Bronchial epithelial cell (primary cell): ENCODE measurements at regions not wholly inside any gene's neighbourhood (a gene's known extent, or its start where the extent isn't known, plus 50 kb on each side); places are given as distances from the start of the nearest gene placed in this dataset.

ENCODE experiments used
- DNase-seq: peaks from one replicate; pipeline ENCODE4 v3.0.0-alpha.2; 2010; ENCODE audit warnings: low read depth
- FAIRE-seq: peaks from 2 replicates; lab custom pipeline; 2011; peaks lifted over from hg19 to GRCh38; lab: Jason Lieb, UNC
- H3K27me3 ChIP-seq: 2 replicates; pipeline ENCODE4 v1.5.1; 2011; ENCODE audit warnings: low read length; ENCODE audit not compliant: control insufficient read depth, insufficient read depth
- H3K36me3 ChIP-seq: 2 replicates; pipeline ENCODE4 v1.5.1; 2011; ENCODE audit warnings: low read length; ENCODE audit not compliant: control insufficient read depth, insufficient read depth
- H3K4me3 ChIP-seq: 2 replicates; pipeline ENCODE4 v1.5.1; 2011; ENCODE audit warnings: mild to moderate bottlenecking, low read depth, low read length, control low read depth
- CTCF ChIP-seq: IDR thresholded peaks from 2 replicates; pipeline ENCODE4 v1.5.1; 2011; ENCODE audit warnings: mild to moderate bottlenecking, moderate library complexity, low read length, control low read depth, inconsistent platforms; ENCODE audit not compliant: insufficient read depth, severe bottlenecking

GRCh38 chr6:113082745-113083144, 735.6 kb downstream of the RFPL4B start:
- peak; percentile 36 for DNase-seq
- no peaks in the 10 kb centered on the region for H3K27me3 ChIP-seq
- H3K36me3 ChIP-seq: no peaks in the 10 kb centered on the region
- TF ChIP-seq CTCF: no peak
- FAIRE-seq: no peak
- H3K4me3 ChIP-seq: no peak overlapping the region

GRCh38 chr6:113083947-113084346, 736.8 kb downstream of the RFPL4B start:
- FAIRE-seq (no peak), DNase-seq (no peak)
- H3K4me3 ChIP-seq: no peak overlapping the region
- TF ChIP-seq CTCF: no peak
- no peaks in the 10 kb centered on the region for H3K27me3 ChIP-seq
- H3K36me3 ChIP-seq: no peaks in the 10 kb centered on the region

DNA sequence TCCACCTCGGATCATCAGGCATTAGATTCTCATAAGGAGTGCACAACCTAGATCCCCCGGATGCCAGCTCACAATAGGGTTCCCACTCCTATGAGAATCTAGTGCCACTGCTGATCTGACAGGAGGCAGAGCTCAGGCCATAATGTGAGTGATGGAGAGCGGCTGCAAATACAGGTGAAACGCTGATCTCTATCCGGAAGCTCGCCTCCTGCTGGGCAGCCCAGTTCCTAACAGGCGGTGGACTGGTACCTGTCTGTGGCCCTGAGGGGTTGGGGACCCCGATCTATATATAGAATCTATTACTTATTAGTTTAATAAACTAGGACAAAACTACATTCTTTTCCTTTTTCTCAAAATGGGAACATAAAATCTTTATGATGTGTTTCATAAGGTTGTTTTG, 741.9 kb downstream of the RFPL4B start:
- no peak for DNase-seq
- TF ChIP-seq CTCF: no peak
- FAIRE-seq: no peak
- Histone ChIP-seq H3K36me3 (no peaks in the 10 kb centered on the region), H3K4me3 (no peak overlapping the region), H3K27me3 (no peaks in the 10 kb centered on the region)

- FAIRE-seq (no peak), DNase-seq (no peak)
- H3K36me3 ChIP-seq: no peaks in the 10 kb centered on the region
- H3K27me3 ChIP-seq: no peaks in the 10 kb centered on the region
- no peak for TF ChIP-seq CTCF
- no peak overlapping the region for H3K4me3 ChIP-seq
Observed at GRCh38 chr6:113092795-113093194, 745.7 kb downstream of the RFPL4B start.

GRCh38 chr6:113094779-113095178, 747.6 kb downstream of the RFPL4B start:
- FAIRE-seq: no peak
- no peaks in the 10 kb centered on the region for H3K36me3 ChIP-seq
- H3K4me3 ChIP-seq: no peak overlapping the region
- DNase-seq: no peak
- no peak for TF ChIP-seq CTCF
- no peaks in the 10 kb centered on the region for H3K27me3 ChIP-seq

DNA sequence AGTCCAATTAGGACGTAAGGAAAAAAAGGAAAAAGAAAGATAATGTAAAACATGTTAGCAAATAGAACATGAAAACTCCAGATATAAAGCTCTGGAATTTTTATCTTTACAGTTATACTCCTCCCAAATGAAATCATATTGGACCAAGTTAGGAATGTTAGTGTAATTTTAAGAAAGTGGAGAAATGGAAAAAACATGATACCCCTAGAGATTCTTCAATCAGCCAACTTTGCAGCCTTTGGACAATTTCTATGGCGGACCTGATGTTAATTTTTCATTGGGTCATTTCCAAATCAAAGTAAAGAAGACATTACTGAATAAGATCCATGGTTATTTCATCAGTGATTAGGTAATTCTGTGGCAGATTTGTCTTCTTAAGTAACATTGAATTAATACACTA, 748.7 kb downstream of the RFPL4B start:
- no peaks in the 10 kb centered on the region for H3K27me3 ChIP-seq
- no peak for DNase-seq
- no peak for TF ChIP-seq CTCF
- no peak for FAIRE-seq
- no peak overlapping the region for H3K4me3 ChIP-seq
- H3K36me3 ChIP-seq: no peaks in the 10 kb centered on the region
